ENCODE measurements at regions not wholly inside any gene's neighbourhood (a gene's known extent, or its start where the extent isn't known, plus 50 kb on each side); places are given as distances from the start of the nearest gene placed in this dataset.

GRCh38 chr5:2511126-2511525 lies 240.4 kb downstream of the IRX2 start:
- intact Hi-C loops (cut with DNase I), result no loop called here
- Histone ChIP-seq H3K27me3 (ENCODE audit: control insufficient read depth, insufficient read depth) (no peaks in the 10 kb centered on the region), H3K4me3 (ENCODE audit: low read length) (no peak overlapping the region), H3K4me1 (ENCODE audit: control insufficient read depth, insufficient read depth, low read length) (no peaks in the 10 kb centered on the region), H3K27ac (ENCODE audit: low read length) (no peak overlapping the region), H3K9me3 (ENCODE audit: control insufficient read depth, low read length) (no peaks in the 10 kb centered on the region)
- 66% methylated on average over 8 of the region's 8 CpGs for WGBS
- peak in 1 of 2 donors; percentile 36 for ATAC-seq
- DNase-seq, result no peak

- intact Hi-C loops (cut with DNase I), result no loop called here
- no peak overlapping the region for H3K4me3 ChIP-seq (ENCODE audit: low read length)
- H3K9me3 ChIP-seq (ENCODE audit: control insufficient read depth, low read length), result no peaks in the 10 kb centered on the region
- no peak for ATAC-seq
- H3K4me1 ChIP-seq (ENCODE audit: control insufficient read depth, insufficient read depth, low read length), result no peaks in the 10 kb centered on the region
- no peak for DNase-seq
- 69% methylated on average over 6 of the region's 6 CpGs for WGBS
- H3K27me3 ChIP-seq (ENCODE audit: control insufficient read depth, insufficient read depth), result no peaks in the 10 kb centered on the region
- no peak overlapping the region for H3K27ac ChIP-seq (ENCODE audit: low read length)
Observed at GRCh38 chr5:2509527-2509926, 241.9 kb downstream of the IRX2 start.

- no peaks in the 10 kb centered on the region for H3K27me3 ChIP-seq (ENCODE audit: control insufficient read depth, insufficient read depth)
- H3K4me1 ChIP-seq (ENCODE audit: control insufficient read depth, insufficient read depth, low read length), result no peaks in the 10 kb centered on the region
- H3K27ac ChIP-seq (ENCODE audit: low read length), result no peak overlapping the region
- DNase-seq, result no peak
- 80% methylated on average over 12 of the region's 12 CpGs for WGBS
- peaks cover 4% of the 10 kb centered on the region for H3K9me3 ChIP-seq (ENCODE audit: control insufficient read depth, low read length)
- intact Hi-C loops (cut with DNase I), result no loop called here
- ATAC-seq, result no peak
- no peak overlapping the region for H3K4me3 ChIP-seq (ENCODE audit: low read length)
Observed at GRCh38 chr5:2508514-2508913, 243.0 kb downstream of the IRX2 start.

GRCh38 chr5:2507611-2508010 lies 243.9 kb downstream of the IRX2 start:
- H3K27ac ChIP-seq (ENCODE audit: low read length), result no peak overlapping the region
- H3K27me3 ChIP-seq (ENCODE audit: control insufficient read depth, insufficient read depth), result no peaks in the 10 kb centered on the region
- H3K4me3 ChIP-seq (ENCODE audit: low read length), result no peak overlapping the region
- 79% methylated on average over 5 of the region's 5 CpGs for WGBS
- intact Hi-C loops (cut with DNase I), result no loop called here
- no peak for DNase-seq
- no peak for ATAC-seq
- no peaks in the 10 kb centered on the region for H3K4me1 ChIP-seq (ENCODE audit: control insufficient read depth, insufficient read depth, low read length)
- peaks cover 8% of the 10 kb centered on the region for H3K9me3 ChIP-seq (ENCODE audit: control insufficient read depth, low read length)

- WGBS, result 73% methylated on average over 7 of the region's 7 CpGs
- no peak overlapping the region for H3K27ac ChIP-seq (ENCODE audit: low read length)
- intact Hi-C loops (cut with DNase I), result no loop called here
- peaks cover 8% of the 10 kb centered on the region for H3K9me3 ChIP-seq (ENCODE audit: control insufficient read depth, low read length)
- no peaks in the 10 kb centered on the region for H3K4me1 ChIP-seq (ENCODE audit: control insufficient read depth, insufficient read depth, low read length)
- no peaks in the 10 kb centered on the region for H3K27me3 ChIP-seq (ENCODE audit: control insufficient read depth, insufficient read depth)
- no peak overlapping the region for H3K4me3 ChIP-seq (ENCODE audit: low read length)
- no peak for ATAC-seq
- no peak for DNase-seq
Observed at GRCh38 chr5:2506603-2507002, 244.9 kb downstream of the IRX2 start.

- intact Hi-C loops (cut with DNase I), result no loop called here
- no peaks in the 10 kb centered on the region for H3K4me1 ChIP-seq (ENCODE audit: control insufficient read depth, insufficient read depth, low read length)
- no peak overlapping the region for H3K4me3 ChIP-seq (ENCODE audit: low read length)
- DNase-seq (no peak), ATAC-seq (no peak)
- 72% methylated on average over 10 of the region's 10 CpGs for WGBS
- H3K9me3 ChIP-seq (ENCODE audit: control insufficient read depth, low read length), result peaks cover 11% of the 10 kb centered on the region
- H3K27me3 ChIP-seq (ENCODE audit: control insufficient read depth, insufficient read depth), result no peaks in the 10 kb centered on the region
- H3K27ac ChIP-seq (ENCODE audit: low read length), result no peak overlapping the region
Observed at GRCh38 chr5:2505217-2505616, 246.3 kb downstream of the IRX2 start.

GRCh38 chr5:2502970-2503594 lies 248.4 kb downstream of the IRX2 start:
- WGBS, result 74% methylated on average over 6 of the region's 6 CpGs
- intact Hi-C loops (cut with DNase I), result no loop called here
- DNase-seq, result no peak

GRCh38 chr5:2499917-2500316 lies 251.6 kb downstream of the IRX2 start:
- intact Hi-C loops (cut with DNase I), result no loop called here
- no peak overlapping the region for H3K27ac ChIP-seq (ENCODE audit: low read length)
- no peak overlapping the region for H3K4me3 ChIP-seq (ENCODE audit: low read length)
- H3K9me3 ChIP-seq (ENCODE audit: control insufficient read depth, low read length), result peaks cover 12% of the 10 kb centered on the region
- no peaks in the 10 kb centered on the region for H3K4me1 ChIP-seq (ENCODE audit: control insufficient read depth, insufficient read depth, low read length)
- no peak for ATAC-seq
- no peak for DNase-seq
- no peaks in the 10 kb centered on the region for H3K27me3 ChIP-seq (ENCODE audit: control insufficient read depth, insufficient read depth)

More at GRCh38 chr5:2502970-2503594, 248.4 kb downstream of the IRX2 start:
- ATAC-seq, result no peak
- Histone ChIP-seq H3K27ac (ENCODE audit: low read length) (no peak overlapping the region), H3K9me3 (ENCODE audit: control insufficient read depth, low read length) (peaks cover 12% of the 10 kb centered on the region), H3K4me3 (ENCODE audit: low read length) (no peak overlapping the region), H3K4me1 (ENCODE audit: control insufficient read depth, insufficient read depth, low read length) (no peaks in the 10 kb centered on the region), H3K27me3 (ENCODE audit: control insufficient read depth, insufficient read depth) (no peaks in the 10 kb centered on the region)

GRCh38 chr5:2496891-2497290 lies 254.6 kb downstream of the IRX2 start:
- Histone ChIP-seq H3K4me1 (ENCODE audit: control insufficient read depth, insufficient read depth, low read length) (no peaks in the 10 kb centered on the region), H3K4me3 (ENCODE audit: low read length) (no peak overlapping the region), H3K27me3 (ENCODE audit: control insufficient read depth, insufficient read depth) (no peaks in the 10 kb centered on the region), H3K27ac (ENCODE audit: low read length) (no peak overlapping the region), H3K9me3 (ENCODE audit: control insufficient read depth, low read length) (peaks cover 4% of the 10 kb centered on the region)
- ATAC-seq, result no peak
- intact Hi-C loops (cut with DNase I), result no loop called here
- 82% methylated on average over 9 of the region's 9 CpGs for WGBS
- no peak for DNase-seq

- no peaks in the 10 kb centered on the region for H3K4me1 ChIP-seq (ENCODE audit: control insufficient read depth, insufficient read depth, low read length)
- intact Hi-C loops (cut with DNase I), result no loop called here
- H3K27ac ChIP-seq (ENCODE audit: low read length), result no peak overlapping the region
- 87% methylated on average over 9 of the region's 9 CpGs for WGBS
- no peak for ATAC-seq
- DNase-seq, result no peak
- H3K9me3 ChIP-seq (ENCODE audit: control insufficient read depth, low read length), result peaks cover 4% of the 10 kb centered on the region
- H3K4me3 ChIP-seq (ENCODE audit: low read length), result no peak overlapping the region
- no peaks in the 10 kb centered on the region for H3K27me3 ChIP-seq (ENCODE audit: control insufficient read depth, insufficient read depth)
Observed at GRCh38 chr5:2496126-2496525, 255.4 kb downstream of the IRX2 start.

- DNase-seq (no peak), ATAC-seq (no peak)
- Histone ChIP-seq H3K4me1 (ENCODE audit: control insufficient read depth, insufficient read depth, low read length) (no peaks in the 10 kb centered on the region), H3K4me3 (ENCODE audit: low read length) (no peak overlapping the region), H3K27me3 (ENCODE audit: control insufficient read depth, insufficient read depth) (no peaks in the 10 kb centered on the region), H3K9me3 (ENCODE audit: control insufficient read depth, low read length) (peaks cover 2% of the 10 kb centered on the region), H3K27ac (ENCODE audit: low read length) (no peak overlapping the region)
- intact Hi-C loops (cut with DNase I), result no loop called here
- 87% methylated on average over 8 of the region's 8 CpGs for WGBS
Observed at GRCh38 chr5:2493356-2493755, 258.1 kb downstream of the IRX2 start.

GRCh38 chr5:2492476-2492875 lies 259.0 kb downstream of the IRX2 start:
- Histone ChIP-seq H3K27ac (ENCODE audit: low read length) (no peak overlapping the region), H3K4me1 (ENCODE audit: control insufficient read depth, insufficient read depth, low read length) (no peaks in the 10 kb centered on the region), H3K4me3 (ENCODE audit: low read length) (no peak overlapping the region), H3K9me3 (ENCODE audit: control insufficient read depth, low read length) (peaks cover 2% of the 10 kb centered on the region), H3K27me3 (ENCODE audit: control insufficient read depth, insufficient read depth) (no peaks in the 10 kb centered on the region)
- 55% methylated on average over 7 of the region's 7 CpGs for WGBS
- ATAC-seq, result no peak
- intact Hi-C loops (cut with DNase I), result no loop called here
- no peak for DNase-seq

Measured in right cardiac atrium (tissue), 5 donors.